ENCODE measurements at regions not wholly inside any gene's neighbourhood (a gene's known extent, or its start where the extent isn't known, plus 50 kb on each side); places are given as distances from the start of the nearest gene placed in this dataset.

DNA sequence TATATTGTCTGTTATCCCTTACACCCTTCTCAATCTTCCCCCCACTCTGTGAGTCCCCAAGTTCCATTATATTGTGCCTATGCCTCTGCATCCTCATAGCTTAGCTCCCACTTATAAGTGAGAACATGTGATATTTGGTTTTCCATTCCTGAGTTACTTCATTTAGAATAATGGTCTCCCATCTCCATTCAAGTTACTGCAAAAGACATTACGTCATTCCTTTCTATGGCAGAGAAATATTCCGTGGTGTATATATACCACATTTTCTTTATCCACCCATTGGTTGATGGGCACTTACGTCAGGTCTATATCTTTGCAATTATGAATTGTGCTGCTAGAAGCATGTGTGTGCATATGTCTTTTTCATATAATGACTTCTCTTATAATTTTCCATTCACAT is 54.8 kb upstream of the SGCD start:
- no peaks in the 10 kb centered on the region for H3K4me1 Mint-ChIP-seq
- H3K27ac Mint-ChIP-seq: no peak overlapping the region
- no peaks in the 10 kb centered on the region for H3K27me3 Mint-ChIP-seq
- no peaks in the 10 kb centered on the region for H3K36me3 Mint-ChIP-seq
- H3K4me3 Mint-ChIP-seq: no peak overlapping the region
- H3K9me3 Mint-ChIP-seq: peaks cover 4% of the 10 kb centered on the region

- Mint-ChIP-seq H3K27me3 (peaks cover 3% of the 10 kb centered on the region), H3K9me3 (peaks cover 4% of the 10 kb centered on the region), H3K4me1 (no peaks in the 10 kb centered on the region), H3K36me3 (no peaks in the 10 kb centered on the region), H3K4me3 (no peak overlapping the region), H3K27ac (no peak overlapping the region)
Measured at GRCh38 chr5:156273325-156273724, 53.6 kb upstream of the SGCD start.

GRCh38 chr5:156274453-156274852 is 52.5 kb upstream of the SGCD start:
- Mint-ChIP-seq H3K36me3 (no peaks in the 10 kb centered on the region), H3K4me3 (no peak overlapping the region), H3K9me3 (peaks cover 4% of the 10 kb centered on the region), H3K4me1 (no peaks in the 10 kb centered on the region), H3K27ac (no peak overlapping the region), H3K27me3 (peaks cover 5% of the 10 kb centered on the region)

All from activated naive CD4-positive, alpha-beta T cell treated with anti-CD3 and anti-CD28 coated beads, Interleukin-2, amount 50 U/mL, for 24 hours (primary cell).